Stimulated activated CD4-positive, alpha-beta T cell treated with anti-CD3 and anti-CD28 coated beads, Interleukin-12 subunit alpha, Interleukin-12 subunit beta, amount 100 ng/mL, for 24 hours (primary cell): ENCODE measurements at regions not wholly inside any gene's neighbourhood (a gene's known extent, or its start where the extent isn't known, plus 50 kb on each side); places are given as distances from the start of the nearest gene placed in this dataset.
"Not testable (repeated sequence)": the region's sequence is repeated elsewhere in the genome, so short reads cannot be mapped to it uniquely, and the experiment has no call there.

Source experiments
- DNase-seq, 2 experiments: peaks; one replicate each; pipeline ENCODE4 v3.0.0-alpha.2; 2020; ENCODE audit warnings: low read depth in 2 of 2

DNA sequence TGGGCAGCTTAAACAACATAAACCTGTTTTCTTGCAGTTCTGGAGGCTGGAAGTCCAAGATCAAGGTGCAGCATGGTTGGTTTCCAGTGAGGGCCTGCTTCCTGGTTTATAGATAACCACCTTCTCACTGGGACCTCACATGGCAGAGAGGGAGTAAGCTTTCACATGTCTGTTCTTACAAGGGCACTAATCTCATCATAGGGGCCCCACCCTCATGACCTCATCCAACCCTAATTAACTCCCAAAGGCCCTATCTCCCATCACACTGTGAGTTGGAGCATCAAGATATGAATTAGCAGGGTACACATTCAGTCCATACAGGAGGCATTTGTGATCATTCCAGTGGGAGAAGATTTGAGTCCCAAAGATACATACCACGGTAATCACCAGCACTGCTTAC lies 50.5 kb upstream of the GRIN2A start:
- no peak for DNase-seq

DNA sequence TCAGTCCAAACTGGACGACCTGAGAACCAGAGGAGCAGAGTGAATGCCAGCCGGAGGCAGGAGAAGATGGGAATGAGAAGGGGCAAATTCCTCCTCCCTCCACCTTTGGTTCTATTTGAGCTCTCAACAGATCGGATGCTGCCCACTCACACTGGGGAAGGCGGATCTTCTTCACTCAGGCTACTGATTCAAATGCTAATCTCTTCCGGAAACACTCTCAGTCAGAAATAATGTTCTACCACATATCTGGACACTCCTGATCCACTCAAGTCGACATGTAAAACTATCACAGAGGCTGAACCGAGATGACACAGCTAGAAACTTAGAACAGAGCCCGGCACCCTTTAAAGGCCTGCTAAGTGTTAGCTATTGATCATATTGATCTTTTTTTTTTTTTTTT lies 57.4 kb upstream of the GRIN2A start:
- DNase-seq, result no peak

DNA sequence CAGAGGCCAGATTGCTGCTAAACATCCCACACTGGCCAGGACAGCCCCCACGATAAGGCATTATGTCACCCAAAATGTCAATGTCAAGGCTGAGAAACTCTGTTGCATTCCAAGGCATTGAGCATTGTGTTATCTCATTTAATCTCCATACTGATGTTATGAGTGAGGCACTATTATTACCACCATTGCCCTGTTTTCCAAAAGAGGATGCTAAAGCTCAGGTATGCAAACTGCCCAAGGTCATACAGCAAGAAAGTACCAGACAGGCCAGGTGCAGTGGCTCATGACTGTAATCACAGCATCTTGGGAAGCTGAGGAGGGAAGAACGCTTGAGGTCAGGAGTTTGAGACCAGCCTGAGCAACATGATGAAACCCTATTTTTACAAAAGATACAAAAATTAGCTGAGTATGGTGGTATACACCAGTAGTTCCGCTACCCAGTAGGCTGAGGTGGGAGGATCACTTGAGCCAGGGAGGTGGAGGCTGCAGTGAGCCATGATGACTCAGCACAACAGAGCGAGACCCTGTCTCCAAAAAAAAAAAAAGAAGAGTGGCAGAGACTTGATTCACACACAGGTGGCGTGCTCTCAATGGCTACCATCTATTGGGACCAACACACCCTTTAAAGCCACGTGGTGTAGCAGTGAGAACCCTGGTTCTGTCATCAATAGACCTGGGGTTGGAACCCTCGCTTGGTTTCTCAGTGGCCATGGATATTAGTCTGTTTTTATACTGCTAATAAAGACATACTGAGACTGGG lies 58.8 kb upstream of the GRIN2A start:
- DNase-seq, result no peak

DNA sequence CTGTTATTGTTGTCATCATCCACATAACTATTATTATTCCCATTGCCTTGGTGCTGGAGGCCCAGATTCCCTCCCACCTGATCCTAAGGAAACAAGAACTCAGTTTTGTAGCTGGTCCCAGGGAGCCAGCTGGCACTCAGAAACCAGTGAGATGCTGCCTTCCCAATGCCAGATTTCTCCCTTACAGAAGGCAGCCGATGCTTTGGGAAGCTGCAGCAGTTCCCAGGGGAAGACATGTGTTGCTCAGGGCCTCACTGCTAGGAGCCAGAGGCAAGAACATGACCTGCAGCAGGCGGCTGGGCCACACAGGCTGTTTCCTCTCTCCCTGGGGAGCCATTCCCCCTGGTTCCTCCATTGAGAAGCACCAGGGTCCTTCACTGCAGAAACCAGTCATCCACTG lies 59.9 kb upstream of the GRIN2A start:
- DNase-seq, result no peak

DNA sequence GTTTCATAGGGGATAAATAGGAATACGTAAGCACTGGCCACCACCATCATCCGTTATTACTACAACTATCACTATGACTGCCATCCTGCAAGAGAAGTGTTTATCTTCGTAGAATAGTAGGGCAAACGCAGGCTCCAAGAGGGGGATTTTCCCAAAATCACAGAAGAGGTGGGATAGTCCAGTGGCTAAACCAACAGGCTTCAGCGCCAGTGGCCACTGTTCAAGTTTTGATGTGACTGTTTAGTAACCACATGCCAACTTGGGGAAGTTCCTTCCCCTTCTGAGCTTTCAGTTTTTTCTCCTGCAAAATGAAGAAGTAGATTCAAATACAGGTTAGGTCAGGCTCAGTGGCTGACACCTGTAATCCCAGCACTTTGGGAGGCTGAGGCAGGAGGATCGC lies 60.7 kb upstream of the GRIN2A start:
- no peak for DNase-seq

DNA sequence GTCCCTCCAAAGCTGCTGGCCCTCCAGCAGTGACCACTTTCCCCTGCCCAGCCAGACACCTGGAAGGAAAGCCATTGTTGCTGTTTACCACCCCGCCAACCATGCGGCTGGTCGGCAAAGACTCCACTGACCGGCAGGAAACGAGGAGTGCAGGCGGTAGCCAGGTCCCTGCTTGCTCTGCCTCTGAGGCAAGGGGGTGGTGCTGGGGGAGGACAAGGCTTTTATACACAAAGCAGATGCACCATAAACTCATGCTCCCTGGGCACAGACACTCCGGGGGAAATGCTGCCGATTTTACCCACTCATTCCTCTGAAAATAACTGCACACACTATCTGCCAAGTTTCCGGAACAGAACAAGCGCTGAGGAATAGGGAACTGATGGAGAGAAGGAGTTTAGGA lies 62.8 kb upstream of the GRIN2A start:
- no peak for DNase-seq

DNA sequence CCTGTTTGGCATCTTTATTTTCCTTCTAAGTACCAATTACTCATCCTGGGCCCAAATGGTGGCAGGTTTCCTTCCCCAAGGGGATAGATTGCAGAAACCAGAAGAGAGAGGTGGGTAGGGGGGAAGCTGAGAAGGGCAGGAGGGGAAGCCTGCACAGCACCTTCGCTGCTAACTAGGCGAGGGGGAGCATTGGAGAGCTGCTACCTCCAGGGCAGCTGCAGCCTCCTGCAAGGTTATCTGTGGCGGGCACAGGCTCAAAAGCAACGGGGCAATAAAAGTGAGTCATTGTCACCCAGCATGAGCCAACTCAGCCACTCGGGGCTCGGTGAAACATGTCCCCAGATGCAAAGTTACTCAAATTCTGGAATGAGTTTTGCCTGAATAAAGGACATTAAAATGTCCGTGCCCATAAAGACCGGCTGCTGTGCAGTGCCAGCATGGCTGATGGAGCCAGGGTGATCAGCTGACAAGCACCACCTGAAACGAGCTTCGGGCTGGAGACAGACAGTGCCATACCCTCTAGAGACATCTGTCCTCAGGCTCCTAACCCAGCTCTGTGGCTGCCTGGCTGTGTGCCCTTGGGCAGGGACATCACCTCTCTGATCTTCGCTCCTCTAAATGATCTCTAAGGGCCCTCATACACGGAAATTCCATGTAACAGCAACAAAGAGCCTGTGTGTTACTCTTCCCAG lies 68.1 kb upstream of the GRIN2A start:
- DNase-seq, result no peak

DNA sequence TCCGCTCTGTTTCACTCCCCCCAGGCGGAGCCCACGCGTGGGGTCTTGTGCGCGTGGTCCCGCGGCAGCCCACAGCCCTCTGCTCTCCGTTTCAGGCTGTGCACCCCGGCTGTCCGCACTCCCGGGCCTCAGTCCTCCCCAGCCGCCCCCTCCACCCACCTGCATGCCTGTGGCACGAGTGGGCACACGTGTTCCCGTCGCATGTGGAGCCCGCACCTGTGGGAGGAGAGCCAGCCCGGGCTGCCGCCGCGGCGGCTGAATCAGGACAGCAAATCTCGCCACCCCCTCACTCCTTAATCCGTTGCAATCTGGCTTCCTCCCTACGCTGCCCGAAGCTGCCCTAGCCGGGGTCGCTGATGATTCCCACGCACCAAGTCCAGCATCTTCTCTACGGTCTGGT lies 69.9 kb upstream of the GRIN2A start:
- DNase-seq, result no peak

DNA sequence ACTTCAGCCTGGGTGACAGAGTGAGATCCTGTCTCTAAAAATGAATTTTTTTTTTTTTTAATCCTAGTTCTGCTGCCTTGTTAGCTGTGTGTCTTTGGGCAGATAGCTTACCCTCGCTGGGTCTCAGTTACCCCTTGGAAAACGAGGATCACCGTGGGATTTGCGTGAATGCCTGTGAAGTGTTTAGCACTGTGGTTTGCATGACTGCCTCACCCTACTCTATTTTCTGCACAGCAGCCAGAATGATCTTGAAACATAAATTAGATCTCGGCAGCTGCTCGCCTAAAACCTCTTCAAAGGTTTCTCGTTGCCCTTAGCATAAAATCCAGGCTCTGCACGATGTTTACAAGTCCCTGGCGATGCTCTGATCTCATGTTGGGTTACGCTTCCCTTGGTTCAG lies 71.2 kb upstream of the GRIN2A start:
- DNase-seq, result no peak

DNA sequence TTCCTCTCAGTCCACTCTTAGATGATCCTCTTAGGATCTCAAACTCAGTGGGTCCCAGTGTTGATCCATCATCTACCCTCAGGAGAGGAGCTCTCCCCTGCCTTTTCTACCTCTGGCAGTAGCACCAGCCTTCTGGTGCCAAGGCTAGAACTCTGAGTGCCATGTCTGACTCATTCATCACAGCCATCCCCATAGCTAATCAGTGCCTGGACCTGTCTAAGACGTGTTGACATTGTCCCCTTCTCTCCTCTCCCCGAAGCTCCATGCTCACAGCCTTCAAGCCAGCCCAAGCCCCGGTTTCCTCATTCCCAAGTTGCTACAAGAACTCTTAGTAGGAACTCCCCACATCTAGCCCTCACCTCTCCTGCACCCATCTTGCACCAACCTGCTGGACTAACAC lies 73.5 kb upstream of the GRIN2A start:
- no peak for DNase-seq

DNA sequence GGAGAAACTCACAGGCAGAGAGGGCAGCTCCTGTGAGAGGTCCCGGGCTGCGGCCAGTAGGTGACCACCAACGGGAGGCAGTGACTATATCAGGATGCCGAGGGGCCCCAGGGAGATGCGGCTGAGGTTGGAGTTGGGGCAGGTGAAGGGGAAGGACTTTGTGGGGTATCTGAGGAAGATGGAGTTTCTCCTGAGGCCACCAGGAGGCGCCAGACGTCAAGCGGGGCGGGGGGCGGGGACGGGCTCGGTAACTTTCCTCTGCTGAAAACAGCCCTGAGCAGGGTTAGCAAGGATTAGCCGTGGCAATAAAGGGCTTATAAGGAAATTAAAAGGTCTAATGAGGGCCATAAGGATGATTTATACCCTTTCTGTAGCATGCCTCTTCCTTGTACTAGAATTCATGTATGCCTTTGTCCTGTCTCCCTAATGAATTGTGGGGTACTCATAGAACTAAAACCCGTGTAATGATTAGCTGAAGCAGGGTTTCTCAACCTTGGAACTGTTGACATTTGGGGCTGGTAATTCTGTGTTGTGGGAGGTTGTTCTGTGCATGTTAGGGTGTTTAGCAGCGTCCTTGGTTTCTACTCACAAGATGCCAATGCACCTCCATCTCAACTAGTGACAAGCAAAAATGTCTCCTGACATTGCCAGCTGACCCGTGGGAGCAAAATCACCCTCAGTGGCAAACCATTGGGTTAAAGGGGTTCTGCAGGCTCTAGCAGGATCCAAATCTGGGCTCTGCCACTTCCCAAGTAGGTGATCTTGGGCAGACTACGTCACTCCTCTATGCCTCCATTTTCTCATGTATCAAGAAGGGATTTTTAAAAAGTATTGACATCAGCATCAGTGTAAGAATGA lies 74.8 kb upstream of the GRIN2A start:
- peak; percentile 2 to 15 for DNase-seq

DNA sequence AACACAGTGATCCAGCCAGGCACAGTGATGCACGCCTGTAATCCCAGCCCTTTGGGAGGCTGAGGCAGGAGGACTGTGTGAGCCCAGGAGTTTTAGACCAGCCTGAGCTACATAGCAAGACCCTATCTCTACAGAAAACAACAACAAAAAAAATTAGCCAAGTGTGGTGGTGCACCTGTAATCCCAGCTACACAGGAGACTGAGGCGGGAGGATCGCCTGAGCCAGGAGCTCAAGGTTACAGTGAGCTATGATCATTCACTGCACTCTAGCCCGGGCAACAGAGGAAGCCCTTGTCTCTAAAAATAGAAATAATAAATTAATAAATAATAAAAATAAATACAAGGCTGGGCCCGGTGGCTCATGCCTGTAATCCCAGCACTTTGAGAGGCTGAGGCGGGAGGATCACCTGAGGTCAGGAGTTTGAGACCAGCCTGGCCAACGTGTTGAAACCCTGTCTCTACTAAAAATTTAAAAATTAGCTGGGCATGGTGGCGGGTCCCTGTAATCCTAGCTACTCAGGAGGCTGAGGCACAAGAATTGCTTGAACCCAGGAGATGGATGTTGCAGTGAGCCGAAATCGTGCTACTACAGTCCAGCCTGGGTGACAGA lies 75.5 kb upstream of the GRIN2A start:
- not testable (repeated sequence) for DNase-seq

DNA sequence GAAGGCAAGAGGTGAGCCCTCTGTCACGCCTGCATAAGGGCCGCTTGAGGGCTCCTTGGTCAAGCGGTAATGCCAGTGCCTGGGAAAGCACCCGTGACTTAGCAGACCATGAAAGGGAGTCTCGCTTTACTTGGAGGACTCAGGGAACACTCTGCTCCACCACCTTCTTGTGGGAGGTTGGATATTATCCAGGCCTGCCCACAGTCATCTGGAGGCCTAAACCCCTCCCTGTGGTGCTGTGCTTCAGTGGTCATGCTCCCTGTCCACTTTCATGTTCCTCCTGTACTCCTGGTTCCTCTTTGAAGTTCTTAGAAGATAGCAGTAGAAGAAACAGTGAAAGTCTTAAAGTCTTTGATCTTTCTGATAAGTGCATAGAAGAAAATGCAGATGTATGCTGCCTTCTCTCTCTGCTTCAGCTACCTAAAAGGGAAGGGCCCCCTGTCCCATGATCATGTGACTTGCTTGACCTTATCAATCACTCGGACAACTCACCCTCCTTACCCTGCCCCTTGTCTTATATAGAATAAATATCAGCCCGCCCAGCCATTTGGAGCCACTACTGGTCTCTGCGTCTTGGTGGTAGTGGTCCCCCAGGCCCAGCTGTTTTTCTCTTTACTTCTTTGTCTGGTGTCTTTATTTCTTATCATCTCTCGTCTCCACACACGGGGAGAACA lies 76.8 kb upstream of the GRIN2A start:
- not testable (repeated sequence) for DNase-seq

DNA sequence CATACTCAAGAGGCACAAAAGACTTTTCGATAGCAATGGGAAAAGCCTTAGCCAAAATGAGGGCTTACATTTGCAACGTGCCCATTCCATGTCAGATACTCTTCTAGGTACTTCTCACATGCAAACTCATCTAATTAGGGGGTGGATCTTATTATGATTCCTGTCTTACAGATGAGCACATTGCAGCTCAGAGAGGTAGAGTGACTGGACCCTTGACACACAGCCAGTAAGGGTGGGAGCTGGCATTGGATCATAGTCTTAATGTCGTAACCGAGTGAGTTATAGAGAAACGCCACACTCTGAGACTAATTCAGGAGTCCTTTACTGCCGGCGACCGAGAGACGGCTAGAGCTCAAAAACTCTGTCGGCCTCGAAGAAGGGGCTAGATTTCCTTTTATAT lies 78.8 kb upstream of the GRIN2A start:
- DNase-seq, result no peak

DNA sequence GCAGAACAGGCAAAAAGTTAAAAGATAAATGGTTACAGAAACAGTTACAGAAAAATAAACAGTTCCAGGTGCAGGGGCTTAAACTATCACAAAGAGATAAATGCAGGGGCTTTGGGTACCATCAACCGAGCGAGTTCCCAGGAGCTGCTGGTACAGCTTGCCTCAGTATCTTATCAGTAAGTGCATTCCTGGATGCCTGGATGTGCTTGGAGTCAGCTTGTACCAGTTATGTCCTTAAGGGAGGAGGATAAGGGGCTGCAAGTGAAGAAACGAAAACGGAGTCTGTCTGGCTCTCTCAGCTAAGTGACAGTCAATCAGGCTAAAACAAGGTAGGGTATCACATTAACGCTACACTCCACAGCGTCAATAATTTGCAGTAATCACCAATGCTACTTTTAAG lies 79.3 kb upstream of the GRIN2A start:
- DNase-seq, result not testable (repeated sequence)

DNA sequence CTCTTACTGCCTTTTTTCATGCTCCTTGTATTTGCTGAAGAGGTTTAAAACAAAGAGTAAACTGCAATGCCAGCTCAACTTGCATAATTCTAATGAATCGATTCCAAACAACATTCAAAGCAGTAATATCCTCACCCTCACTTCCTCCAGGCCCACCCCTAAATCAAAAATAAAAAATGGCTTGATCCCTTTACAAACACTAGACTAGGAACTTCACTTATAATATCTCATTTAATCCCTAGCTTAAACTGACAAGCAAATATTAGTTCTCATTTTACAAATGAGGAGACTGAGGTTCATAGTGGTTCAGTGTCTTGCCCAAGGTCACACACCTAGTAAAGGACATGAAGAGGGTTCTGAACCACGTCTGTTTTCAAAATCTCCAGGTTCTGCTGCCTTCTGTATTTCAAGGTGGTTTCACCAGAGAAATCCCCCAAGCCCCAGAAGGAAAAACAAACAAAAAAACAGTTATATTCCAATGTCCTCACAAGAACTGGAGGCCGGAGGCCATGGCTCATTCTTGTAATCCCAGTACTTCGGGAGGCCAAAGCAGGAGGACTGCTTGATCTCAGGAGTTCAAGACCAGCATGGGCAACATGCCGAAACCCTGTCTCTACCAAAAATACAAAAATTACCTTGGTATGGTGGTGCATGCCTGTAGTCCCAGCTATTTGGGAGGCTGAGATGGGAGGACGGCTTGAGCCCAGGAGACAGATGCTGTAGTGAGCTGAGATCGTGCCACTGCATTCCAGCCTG lies 80.3 kb upstream of the GRIN2A start:
- no peak for DNase-seq

DNA sequence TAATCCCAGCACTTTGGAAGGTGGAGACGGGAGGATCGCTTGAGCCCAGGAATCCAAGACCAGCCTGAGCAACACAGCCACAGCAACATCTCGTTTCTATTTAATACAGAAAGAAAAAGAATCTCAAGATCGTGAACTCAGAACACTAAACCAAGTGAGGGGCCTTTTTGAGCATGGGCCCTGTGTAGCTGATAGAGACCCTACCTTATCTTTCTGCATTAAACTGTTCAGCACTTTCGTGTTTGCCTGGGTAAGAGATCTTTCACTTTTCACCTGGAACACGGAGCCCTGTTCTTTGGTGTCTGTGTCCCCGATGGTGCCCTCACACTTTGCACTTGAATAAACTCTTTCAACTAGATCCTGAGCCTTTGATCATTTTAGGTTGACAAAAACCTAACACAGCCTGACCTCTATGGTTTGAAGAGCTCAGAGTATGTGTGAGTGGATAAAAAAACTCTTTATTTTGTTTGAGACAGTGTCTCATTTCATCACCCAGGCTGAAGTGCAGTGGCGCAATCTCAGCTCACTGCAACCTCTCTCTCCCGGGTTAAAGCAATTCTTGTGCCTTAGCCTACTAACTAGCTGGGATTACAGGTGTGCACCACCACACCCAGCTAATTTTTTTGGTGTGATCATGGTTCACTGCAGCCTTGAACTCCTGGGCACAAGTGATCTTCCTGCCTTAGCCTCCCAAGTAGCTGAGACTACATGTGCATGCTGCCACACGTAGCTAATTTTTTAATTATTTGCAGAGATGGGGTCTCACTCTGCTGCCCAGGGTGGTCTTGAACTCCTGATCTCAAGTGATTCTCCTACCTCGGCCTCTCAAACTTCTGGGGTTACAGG lies 83.8 kb upstream of the GRIN2A start:
- DNase-seq, result no peak

DNA sequence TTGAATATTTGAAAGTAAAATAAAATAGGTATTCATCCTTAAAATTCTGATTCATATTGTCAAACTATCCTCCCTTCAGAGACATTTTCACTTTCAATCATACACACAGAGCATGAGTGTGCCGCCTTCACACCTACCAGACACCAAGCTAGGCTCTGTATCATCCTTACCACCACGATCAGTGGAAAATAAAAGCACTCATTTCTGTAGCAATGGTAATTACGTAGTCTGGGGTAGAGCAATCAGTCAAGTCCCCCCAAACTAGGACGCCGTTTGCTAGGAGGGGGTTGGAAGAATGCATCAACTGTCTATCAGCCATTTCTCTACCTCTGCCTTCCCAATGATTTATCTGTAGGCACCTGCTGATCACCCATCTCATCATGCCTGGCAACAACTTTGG lies 84.6 kb upstream of the GRIN2A start:
- peak; percentile 2 to 15 for DNase-seq

DNA sequence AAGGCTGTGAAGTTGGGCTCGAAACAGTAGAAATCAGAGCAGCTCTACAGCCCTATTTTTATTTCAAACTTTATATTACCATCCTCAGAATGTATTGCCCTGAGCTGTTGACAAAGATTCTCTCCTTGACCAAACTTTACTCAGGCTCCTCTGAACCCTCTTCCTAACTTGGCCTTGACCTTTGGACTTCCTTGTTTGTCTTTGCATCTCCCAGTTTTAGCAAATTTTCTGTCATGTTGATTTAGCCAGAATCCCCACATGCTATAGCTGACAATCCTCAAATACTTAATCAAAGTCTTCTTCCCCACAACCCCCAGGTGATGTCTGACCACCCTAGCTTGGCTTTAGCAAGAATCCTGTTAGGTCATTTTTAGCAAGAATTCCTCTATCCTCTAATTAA lies 87.4 kb upstream of the GRIN2A start:
- no peak for DNase-seq

DNA sequence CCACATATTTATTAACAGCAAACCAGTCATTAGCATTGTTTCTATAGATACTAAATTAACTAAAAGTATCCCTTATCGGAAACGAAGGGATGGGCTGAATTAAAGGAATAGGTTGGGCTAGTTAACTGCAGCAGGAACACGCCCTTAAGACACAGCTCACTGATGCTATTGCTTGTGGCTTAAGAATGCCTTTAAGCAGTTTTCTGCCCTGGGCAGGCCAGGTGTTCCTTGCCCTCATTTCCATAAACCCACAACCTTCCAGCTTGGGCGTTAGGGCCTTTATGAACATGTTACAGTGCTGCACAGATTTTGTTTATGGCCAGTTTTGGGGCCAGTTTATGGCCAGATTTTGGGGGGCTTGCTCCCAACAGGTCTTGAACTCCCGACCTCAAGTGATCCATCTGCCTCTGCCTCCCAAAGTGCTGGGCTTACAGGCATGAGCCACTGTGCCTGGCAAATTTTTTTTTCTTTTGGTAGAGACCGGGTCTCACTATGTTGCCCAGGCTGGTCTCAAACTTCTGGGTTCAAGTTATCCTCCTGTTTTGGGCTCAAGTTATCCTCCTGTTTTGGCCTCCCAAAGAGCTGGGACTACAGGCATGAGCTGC lies 90.1 kb upstream of the GRIN2A start:
- DNase-seq, result not testable (repeated sequence)
